HG03457 (cell line): ENCODE measurements at regions not wholly inside any gene's neighbourhood (a gene's known extent, or its start where the extent isn't known, plus 50 kb on each side); places are given as distances from the start of the nearest gene placed in this dataset.

ENCODE experiments used
- ATAC-seq: cut with Tn5 transposase; IDR thresholded peaks from one replicate; pipeline ENCODE4 v1.9.1; 2021; ENCODE audit warnings: moderate number of reproducible peaks; ENCODE audit not compliant: unreplicated experiment

DNA sequence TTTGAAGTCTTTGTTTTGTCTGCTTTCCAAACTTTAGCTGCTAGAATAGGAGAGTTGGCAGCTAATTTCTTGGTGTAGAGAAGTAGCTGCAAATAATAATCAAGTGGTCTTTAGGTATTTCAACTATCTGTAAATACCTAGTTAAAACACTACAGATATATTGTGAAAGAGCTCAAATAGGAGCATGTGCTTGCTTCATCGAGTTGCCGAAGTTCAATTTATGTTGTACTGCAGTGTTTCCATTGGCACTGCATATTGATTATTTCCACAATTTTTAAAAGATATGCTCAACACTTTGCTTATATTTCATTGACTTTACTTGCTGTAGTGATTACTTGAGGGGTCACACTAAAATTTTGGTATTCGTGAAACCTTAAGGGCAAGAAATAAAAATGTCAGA lies 131.6 kb upstream of the BMP4 start:
- ATAC-seq: no peak

DNA sequence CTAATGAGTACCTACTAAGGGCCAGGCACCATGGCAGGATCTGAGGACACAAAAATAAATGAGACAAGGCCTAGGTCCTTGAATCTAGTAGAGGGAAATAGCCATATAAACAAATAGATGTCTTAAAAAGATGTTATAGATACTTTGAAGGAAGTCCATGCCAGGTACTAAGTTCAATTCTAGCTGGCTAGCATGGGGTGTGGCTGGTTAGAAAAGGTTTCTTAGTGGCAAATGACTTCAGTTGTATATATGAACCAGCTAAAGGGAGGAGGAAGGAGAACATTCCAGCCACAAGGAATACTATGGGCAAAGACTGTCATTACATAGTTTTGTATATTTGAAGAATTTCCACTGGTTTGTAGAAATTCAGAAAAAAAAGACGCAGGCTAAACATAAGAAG lies 133.6 kb upstream of the BMP4 start:
- no peak for ATAC-seq

- no peak for ATAC-seq
Measured at GRCh38 chr14:54094765-54095164, 138.1 kb upstream of the BMP4 start.

DNA sequence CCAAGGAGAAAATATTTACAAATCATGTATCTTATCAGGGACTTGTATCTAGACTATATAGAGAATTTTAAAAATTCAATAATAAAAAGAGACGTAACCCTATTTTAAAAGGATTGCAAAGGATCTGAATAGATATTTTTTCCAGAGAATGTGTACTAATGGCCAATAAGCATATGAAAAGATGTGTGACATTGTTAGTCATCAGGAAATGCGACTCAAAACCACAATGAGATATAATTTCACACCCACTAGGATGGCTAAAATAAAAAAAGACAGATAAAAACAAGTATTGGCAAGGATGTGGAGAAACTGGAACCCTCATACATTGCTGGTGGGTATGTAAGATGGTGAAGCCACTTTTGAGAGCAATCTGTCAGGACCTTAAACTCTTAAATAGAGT lies 141.9 kb upstream of the BMP4 start:
- no peak for ATAC-seq

GRCh38 chr14:54102051-54102456 lies 145.4 kb upstream of the BMP4 start:
- ATAC-seq: no peak

GRCh38 chr14:54102530-54102929 lies 145.9 kb upstream of the BMP4 start:
- ATAC-seq: no peak

DNA sequence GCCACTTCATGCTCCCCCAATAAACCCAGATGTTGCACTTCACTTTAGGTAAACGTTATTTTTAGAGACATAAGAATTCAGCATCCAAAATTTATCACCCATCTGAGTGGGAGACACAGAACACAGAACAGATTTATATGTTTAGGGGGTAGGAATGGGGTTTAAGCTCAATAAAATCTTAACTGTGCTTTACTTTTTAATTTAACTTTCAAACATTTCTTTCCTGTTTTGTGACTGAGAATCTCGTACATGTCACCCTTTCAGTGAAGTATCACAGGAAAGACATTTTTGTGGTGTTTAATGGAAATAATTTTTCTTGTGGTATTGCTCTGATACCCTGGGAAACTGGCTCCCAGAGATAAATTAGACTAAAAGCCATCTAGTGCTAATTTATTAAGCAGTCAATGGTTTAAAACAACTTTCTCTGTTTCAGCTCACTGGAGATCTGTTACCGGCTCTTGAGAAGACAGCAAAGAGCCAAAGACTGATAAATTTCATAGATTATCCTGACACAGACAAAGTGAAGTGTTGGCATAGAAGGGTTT lies 148.0 kb upstream of the BMP4 start:
- no peak for ATAC-seq

- no peak for ATAC-seq
Measured at GRCh38 chr14:54105406-54105805, 148.8 kb upstream of the BMP4 start.

DNA sequence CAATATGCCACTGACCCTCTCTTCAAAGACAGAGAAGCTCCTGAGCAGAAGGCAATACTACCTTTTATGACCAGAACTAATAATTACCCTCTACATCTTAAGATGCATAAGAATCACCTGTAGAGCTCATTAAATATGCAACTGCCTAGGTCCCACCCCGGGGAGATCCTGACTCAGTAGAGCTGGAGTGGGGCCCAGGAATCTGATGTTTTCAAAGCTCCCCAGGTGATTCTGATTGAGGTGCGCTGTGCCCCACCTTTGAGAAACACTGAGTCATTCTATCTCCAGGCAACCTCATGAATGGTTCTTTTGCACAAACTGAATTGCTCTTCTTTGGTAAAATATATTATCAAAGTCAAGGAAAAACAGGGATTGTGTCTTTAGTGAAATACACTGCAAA lies 149.3 kb upstream of the BMP4 start:
- no peak for ATAC-seq

- no peak for ATAC-seq
Measured at GRCh38 chr14:54106661-54107377, 150.2 kb upstream of the BMP4 start.

GRCh38 chr14:54108481-54109471 lies 152.2 kb upstream of the BMP4 start:
- ATAC-seq: no peak

- no peak for ATAC-seq
Measured at GRCh38 chr14:54109521-54110120, 153.0 kb upstream of the BMP4 start.

- no peak for ATAC-seq
Measured at GRCh38 chr14:54114941-54115340, 158.3 kb upstream of the BMP4 start.

DNA sequence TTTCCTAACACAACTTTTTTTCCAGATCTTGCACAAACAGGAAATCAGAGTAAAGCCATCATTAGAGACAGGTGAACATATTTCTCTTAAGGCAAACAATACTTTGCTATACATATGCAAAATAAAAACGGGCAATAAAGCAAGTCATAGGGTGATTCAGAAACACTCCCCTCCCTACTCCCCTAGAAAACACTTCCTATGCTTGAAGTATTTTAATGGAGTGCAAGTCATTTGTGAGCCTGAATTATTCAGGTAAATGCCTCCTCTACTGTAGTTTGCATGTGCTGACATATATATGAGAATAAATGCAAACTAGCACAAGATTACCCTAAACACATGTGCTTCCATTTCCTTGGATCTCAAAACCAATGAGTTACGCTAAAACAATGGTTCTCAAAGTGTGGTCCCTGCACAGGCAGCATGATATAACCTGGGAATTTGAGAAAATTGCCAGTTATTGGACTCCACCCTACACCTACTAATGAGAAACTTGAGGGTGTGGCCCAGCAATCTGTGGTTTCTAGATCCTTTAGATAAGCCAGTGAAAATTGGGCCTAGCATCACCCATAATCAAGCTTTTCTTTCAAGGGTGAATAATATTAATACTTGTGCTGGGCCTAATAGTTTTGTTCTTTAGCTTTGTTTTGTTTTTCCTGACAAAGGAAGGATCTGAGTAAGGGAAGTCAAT lies 159.7 kb upstream of the BMP4 start:
- ATAC-seq: no peak

DNA sequence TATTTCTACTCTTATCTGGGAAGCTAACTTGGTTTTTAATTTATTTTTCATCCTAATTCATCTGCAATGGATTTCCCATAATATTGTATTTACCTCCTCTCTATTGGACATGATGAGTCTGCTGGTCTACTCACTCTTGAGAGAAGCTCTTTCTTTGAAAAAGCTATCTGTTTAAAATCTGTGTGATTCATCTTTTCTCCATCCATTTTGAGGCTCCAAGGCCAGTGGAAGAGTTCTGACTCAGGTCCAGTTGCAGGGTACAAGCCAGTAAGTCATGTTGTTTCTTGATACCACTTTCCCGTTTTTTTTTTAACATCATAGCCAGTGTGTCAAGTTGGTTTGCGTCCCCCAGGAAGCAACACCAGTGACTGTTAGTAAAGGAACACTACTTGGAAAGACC lies 160.3 kb upstream of the BMP4 start:
- ATAC-seq: no peak

DNA sequence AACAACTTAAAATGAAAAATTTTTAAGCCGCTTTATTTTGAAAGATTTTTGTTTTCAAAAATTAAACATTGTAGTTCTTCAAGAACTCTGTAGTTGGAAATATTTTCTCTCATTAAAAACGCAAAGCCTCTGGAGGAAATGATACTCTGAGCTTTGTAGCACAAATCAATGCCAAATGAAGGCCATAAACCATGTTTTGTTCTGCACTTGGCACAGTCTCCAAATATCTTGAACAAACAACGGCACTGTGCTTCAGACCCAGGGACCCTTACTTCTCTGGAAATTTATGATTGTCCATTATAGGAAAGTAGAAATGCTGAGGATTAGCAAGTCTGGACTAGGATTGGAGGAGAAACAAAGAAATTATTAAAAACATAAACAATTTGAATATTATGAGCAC lies 160.8 kb upstream of the BMP4 start:
- no peak for ATAC-seq

DNA sequence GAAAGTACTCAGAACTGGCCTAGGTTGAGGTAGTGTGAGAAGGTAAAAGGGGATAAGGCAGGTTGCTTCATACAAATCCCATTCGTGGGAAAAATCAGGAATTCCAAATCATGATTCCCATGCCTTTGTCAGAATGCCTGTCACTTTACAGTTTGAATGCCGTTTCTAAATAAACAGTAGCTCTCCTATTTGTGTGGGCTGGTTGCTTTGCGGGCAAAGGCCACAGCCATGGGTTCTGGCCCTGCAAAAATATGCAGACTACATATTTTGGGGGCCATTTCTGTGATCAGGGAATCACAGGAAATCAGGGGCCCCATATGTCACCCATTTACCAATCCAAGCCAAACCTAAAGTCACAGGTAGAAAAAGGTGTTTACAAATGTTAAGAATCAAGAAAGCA lies 161.3 kb upstream of the BMP4 start:
- no peak for ATAC-seq

DNA sequence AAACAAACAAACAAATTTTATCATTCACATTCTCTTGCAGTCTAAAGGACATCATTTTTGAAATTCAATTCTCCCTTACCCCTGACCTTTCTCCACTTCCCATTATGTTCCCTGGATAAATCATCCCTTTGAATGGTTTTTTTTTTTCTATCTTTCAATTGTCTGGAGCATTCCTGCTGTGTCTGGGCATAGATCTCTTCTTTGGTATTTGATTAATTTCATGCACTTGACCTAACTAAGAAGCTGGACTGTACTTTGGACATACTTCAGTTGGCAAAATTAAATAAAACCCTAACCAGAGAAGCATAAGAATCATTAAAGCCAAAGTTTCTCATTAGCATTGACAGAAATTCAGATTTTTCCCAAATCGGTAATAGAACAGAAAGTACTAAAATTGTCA lies 163.6 kb upstream of the BMP4 start:
- no peak for ATAC-seq

- ATAC-seq: no peak
Measured at GRCh38 chr14:54121466-54122027, 164.9 kb upstream of the BMP4 start.

GRCh38 chr14:54123841-54124240 lies 167.2 kb upstream of the BMP4 start:
- ATAC-seq: no peak

- no peak for ATAC-seq
Measured at GRCh38 chr14:54125109-54125508, 168.5 kb upstream of the BMP4 start.
